ENCODE measurements at regions not wholly inside any gene's neighbourhood (a gene's known extent, or its start where the extent isn't known, plus 50 kb on each side); places are given as distances from the start of the nearest gene placed in this dataset.

GRCh38 chr15:57797110-57797509, 90.6 kb downstream of the POLR2M start:
- TF ChIP-seq, protein P1, sequence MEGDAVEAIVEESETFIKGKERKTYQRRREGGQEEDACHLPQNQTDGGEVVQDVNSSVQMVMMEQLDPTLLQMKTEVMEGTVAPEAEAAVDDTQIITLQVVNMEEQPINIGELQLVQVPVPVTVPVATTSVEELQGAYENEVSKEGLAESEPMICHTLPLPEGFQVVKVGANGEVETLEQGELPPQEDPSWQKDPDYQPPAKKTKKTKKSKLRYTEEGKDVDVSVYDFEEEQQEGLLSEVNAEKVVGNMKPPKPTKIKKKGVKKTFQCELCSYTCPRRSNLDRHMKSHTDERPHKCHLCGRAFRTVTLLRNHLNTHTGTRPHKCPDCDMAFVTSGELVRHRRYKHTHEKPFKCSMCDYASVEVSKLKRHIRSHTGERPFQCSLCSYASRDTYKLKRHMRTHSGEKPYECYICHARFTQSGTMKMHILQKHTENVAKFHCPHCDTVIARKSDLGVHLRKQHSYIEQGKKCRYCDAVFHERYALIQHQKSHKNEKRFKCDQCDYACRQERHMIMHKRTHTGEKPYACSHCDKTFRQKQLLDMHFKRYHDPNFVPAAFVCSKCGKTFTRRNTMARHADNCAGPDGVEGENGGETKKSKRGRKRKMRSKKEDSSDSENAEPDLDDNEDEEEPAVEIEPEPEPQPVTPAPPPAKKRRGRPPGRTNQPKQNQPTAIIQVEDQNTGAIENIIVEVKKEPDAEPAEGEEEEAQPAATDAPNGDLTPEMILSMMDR (conservative IDR thresholded peaks at IDR 0.05 in 1 of 2, IDR thresholded peaks at IDR 0.05 in 1 of 2; ENCODE audit: extremely low read depth in 1 of 2, insufficient read depth in 1 of 2, low read depth in 1 of 2, low read length in 2 of 2), result no peak
- TF ChIP-seq EZH2 (IDR thresholded peaks at IDR 0.05; ENCODE audit: borderline replicate concordance, low read length), result no peak
